NB4 (cell line): ENCODE measurements at regions not wholly inside any gene's neighbourhood (a gene's known extent, or its start where the extent isn't known, plus 50 kb on each side); places are given as distances from the start of the nearest gene placed in this dataset.

ENCODE experiments used
- DNase-seq: peaks from one replicate; pipeline ENCODE4 v3.0.0; 2010; ENCODE audit warnings: low read depth
- H3K4me3 ChIP-seq: one replicate; pipeline ENCODE4 v1.5.1; 2011; ENCODE audit warnings: mild to moderate bottlenecking, low read depth, low read length, moderate library complexity
- CTCF ChIP-seq: IDR thresholded peaks from one replicate; pipeline ENCODE4 v1.5.1; 2012; ENCODE audit warnings: low read depth, low read length
- MAX ChIP-seq: IDR thresholded peaks from 2 replicates; pipeline ENCODE4 v1.6.1; 2011; ENCODE audit warnings: low read depth, low read length
- MYC ChIP-seq: IDR thresholded peaks from 2 replicates; pipeline ENCODE4 v1.6.1; 2011; ENCODE audit warnings: low read depth, low read length
- POLR2A ChIP-seq: IDR thresholded peaks from 2 replicates; pipeline ENCODE4 v1.6.1; 2011; ENCODE audit warnings: mild to moderate bottlenecking; ENCODE audit not compliant: insufficient read length; ENCODE audit errors: extremely low read depth

- no peak overlapping the region for H3K4me3 ChIP-seq
- TF ChIP-seq MYC, result no peak
- TF ChIP-seq CTCF, result no peak
- no peak for TF ChIP-seq MAX
- no peak for TF ChIP-seq POLR2A
- DNase-seq, result peak; percentile 4
Measured at GRCh38 chr14:66216763-66217162, 269.4 kb upstream of the CCDC196 start.

- no peak for TF ChIP-seq POLR2A
- no peak for TF ChIP-seq MAX
- no peak for TF ChIP-seq MYC
- no peak for TF ChIP-seq CTCF
- no peak overlapping the region for H3K4me3 ChIP-seq
- DNase-seq, result no peak
Measured at GRCh38 chr14:66219886-66220285, 266.3 kb upstream of the CCDC196 start.

- no peak overlapping the region for H3K4me3 ChIP-seq
- no peak for DNase-seq
- TF ChIP-seq MYC (no peak), MAX (no peak), POLR2A (no peak), CTCF (no peak)
Measured at GRCh38 chr14:66224492-66225178, 261.5 kb upstream of the CCDC196 start.

- DNase-seq, result no peak
- no peak overlapping the region for H3K4me3 ChIP-seq
- no peak for TF ChIP-seq CTCF
- no peak for TF ChIP-seq MYC
- TF ChIP-seq POLR2A, result no peak
Measured at GRCh38 chr14:66225337-66225736, 260.8 kb upstream of the CCDC196 start.

- DNase-seq, result peak; percentile 3
- no peak overlapping the region for H3K4me3 ChIP-seq
- no peak for TF ChIP-seq MAX
- TF ChIP-seq CTCF, result no peak
- no peak for TF ChIP-seq MYC
- no peak for TF ChIP-seq POLR2A
Measured at GRCh38 chr14:66228267-66228970, 257.8 kb upstream of the CCDC196 start.

- TF ChIP-seq MAX (no peak), MYC (no peak), CTCF (no peak), POLR2A (no peak)
- no peak for DNase-seq
- no peak overlapping the region for H3K4me3 ChIP-seq
Measured at GRCh38 chr14:66231820-66232219, 254.4 kb upstream of the CCDC196 start.
